SH-SY5Y (cell line): ENCODE measurements at regions not wholly inside any gene's neighbourhood (a gene's known extent, or its start where the extent isn't known, plus 50 kb on each side); places are given as distances from the start of the nearest gene placed in this dataset.

Experiments
- GATA2 ChIP-seq: IDR thresholded peaks from 2 replicates; pipeline ENCODE4 v1.6.1; 2011; ENCODE audit warnings: mild to moderate bottlenecking, low read depth, low read length
- GATA3 ChIP-seq: IDR thresholded peaks from 2 replicates; pipeline ENCODE4 v1.6.1; 2011; ENCODE audit warnings: low read depth, mild to moderate bottlenecking, low read length, moderate library complexity

DNA sequence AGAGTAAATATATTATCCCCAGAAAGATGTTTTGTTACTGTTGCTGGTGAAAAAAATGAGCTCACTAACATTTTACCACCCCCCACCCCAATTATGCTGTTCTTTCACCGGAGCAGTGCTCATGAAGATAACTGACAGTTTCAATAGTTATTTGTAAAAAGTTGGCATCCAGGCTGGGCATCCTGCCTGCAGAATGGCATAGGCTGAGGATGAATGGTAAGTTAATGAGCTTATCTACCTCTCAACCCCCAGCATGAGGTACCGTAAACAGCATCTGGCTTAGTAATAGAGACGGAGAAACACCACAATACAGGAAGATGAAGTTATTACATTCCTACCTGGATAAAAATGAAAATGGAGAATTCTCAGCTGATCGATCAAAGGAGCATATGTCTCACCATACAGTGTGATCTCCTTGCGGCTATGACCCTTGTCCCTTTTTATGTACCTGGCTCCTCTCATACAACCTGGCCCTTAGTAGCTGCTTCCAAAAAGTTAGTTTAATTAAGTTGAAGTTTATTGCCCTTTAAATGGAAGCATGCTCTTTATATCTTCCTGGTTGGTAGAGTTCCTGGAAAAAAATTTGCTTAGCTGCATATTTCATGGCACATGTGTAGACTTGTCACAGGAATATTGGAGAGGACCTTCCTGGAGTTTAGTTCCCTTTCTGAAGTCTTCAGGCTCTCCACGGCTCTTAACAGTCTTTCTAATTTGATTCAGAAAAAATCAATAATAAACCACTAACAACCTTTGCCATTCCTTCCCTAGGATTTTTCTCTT is 61.2 kb upstream of the MPHOSPH6 start:
- no peak for TF ChIP-seq GATA3
- TF ChIP-seq GATA2 = no peak
